ENCODE measurements at regions not wholly inside any gene's neighbourhood (a gene's known extent, or its start where the extent isn't known, plus 50 kb on each side); places are given as distances from the start of the nearest gene placed in this dataset.

DNA sequence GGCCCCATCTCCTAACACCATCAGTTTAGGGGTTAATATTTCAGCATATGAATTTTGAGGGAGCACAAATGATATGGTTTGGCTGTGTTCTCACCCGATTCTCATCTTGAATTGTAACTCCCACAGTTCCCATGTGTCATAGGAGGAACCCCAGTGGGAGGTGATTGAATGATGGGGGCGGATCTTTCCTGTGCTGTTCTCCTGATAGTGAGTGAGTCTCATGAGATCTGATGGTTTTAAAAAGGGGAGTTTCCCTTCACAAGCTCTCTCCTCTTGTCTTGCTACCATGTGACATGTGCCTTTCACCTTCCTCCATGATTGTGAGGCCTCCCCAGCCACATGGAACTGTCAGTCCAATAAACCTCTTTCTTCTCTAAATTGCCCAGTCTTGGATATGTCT lies 73.8 kb upstream of the TJP1 start:
- Histone ChIP-seq H3K27me3 (ENCODE audit: insufficient read depth, low read length) (0 out of 2 replicates have a peak, but pooled peaks cover 4% of the 10 kb centered on the region), H3K4me3 (ENCODE audit: low read depth, low read length, poor library complexity, severe bottlenecking) (no peak overlapping the region), H3K4me1 (ENCODE audit: insufficient read depth, low read length, severe bottlenecking) (no peaks in the 10 kb centered on the region), H3K27ac (ENCODE audit: low read depth, low read length, poor library complexity, severe bottlenecking) (no peak overlapping the region), H3K9me2 (ENCODE audit: low read depth, low read length) (no peaks in the 10 kb centered on the region), H3K9ac (ENCODE audit: low read length) (no peak overlapping the region), H3K79me2 (ENCODE audit: insufficient read depth, low read length) (no peaks in the 10 kb centered on the region), H4K20me1 (ENCODE audit: insufficient read depth, low read length) (no peaks in the 10 kb centered on the region), H2AFZ (ENCODE audit: low read length) (no peak overlapping the region), H3F3A (ENCODE audit: insufficient read depth, low read length) (no peaks in the 10 kb centered on the region), H3K4me2 (ENCODE audit: low read length) (no peak overlapping the region), H3K9me3 (ENCODE audit: low read length) (no peaks in the 10 kb centered on the region), H3K36me3 (ENCODE audit: insufficient read depth, low read length) (no peaks in the 10 kb centered on the region)
- TF ChIP-seq, protein P1, sequence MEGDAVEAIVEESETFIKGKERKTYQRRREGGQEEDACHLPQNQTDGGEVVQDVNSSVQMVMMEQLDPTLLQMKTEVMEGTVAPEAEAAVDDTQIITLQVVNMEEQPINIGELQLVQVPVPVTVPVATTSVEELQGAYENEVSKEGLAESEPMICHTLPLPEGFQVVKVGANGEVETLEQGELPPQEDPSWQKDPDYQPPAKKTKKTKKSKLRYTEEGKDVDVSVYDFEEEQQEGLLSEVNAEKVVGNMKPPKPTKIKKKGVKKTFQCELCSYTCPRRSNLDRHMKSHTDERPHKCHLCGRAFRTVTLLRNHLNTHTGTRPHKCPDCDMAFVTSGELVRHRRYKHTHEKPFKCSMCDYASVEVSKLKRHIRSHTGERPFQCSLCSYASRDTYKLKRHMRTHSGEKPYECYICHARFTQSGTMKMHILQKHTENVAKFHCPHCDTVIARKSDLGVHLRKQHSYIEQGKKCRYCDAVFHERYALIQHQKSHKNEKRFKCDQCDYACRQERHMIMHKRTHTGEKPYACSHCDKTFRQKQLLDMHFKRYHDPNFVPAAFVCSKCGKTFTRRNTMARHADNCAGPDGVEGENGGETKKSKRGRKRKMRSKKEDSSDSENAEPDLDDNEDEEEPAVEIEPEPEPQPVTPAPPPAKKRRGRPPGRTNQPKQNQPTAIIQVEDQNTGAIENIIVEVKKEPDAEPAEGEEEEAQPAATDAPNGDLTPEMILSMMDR (IDR thresholded peaks at IDR 0.05; ENCODE audit: low read length), result no peak
- TF ChIP-seq EZH2 (IDR thresholded peaks at IDR 0.05; ENCODE audit: borderline replicate concordance, low read length), result no peak

DNA sequence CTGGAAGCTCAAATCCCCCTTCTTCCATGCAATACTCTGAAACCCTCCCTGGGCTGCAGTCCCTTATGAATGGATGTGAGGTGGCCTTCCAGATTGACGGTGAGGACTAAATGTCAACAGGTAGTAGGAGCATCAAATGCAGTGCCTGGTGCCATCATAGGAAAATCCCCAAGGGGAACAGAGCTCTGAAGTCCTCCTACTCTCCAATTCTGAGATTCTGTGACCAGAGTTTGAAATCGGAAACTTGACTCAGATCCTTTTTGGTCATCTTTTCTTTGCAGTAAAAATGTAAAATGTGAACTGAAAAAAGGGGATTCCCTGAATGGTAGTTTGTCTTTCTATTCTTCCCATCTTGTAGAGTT lies 68.8 kb upstream of the TJP1 start:
- H3K27me3 ChIP-seq (ENCODE audit: insufficient read depth, low read length), result 0 out of 2 replicates have a peak, but pooled peaks cover 4% of the 10 kb centered on the region
- no peaks in the 10 kb centered on the region for H3F3A ChIP-seq (ENCODE audit: insufficient read depth, low read length)
- no peaks in the 10 kb centered on the region for H3K79me2 ChIP-seq (ENCODE audit: insufficient read depth, low read length)
- no peak overlapping the region for H3K27ac ChIP-seq (ENCODE audit: low read depth, low read length, poor library complexity, severe bottlenecking)
- H3K36me3 ChIP-seq (ENCODE audit: insufficient read depth, low read length), result no peaks in the 10 kb centered on the region
- no peak overlapping the region for H3K4me2 ChIP-seq (ENCODE audit: low read length)
- H3K4me3 ChIP-seq (ENCODE audit: low read depth, low read length, poor library complexity, severe bottlenecking), result no peak overlapping the region
- TF ChIP-seq, protein P1 (IDR thresholded peaks at IDR 0.05; ENCODE audit: low read length), result no peak
- TF ChIP-seq EZH2 (IDR thresholded peaks at IDR 0.05; ENCODE audit: borderline replicate concordance, low read length), result no peak
- no peaks in the 10 kb centered on the region for H3K9me3 ChIP-seq (ENCODE audit: low read length)
- H3K4me1 ChIP-seq (ENCODE audit: insufficient read depth, low read length, severe bottlenecking), result no peaks in the 10 kb centered on the region
- H3K9me2 ChIP-seq (ENCODE audit: low read depth, low read length), result no peaks in the 10 kb centered on the region
- no peaks in the 10 kb centered on the region for H4K20me1 ChIP-seq (ENCODE audit: insufficient read depth, low read length)
- H3K9ac ChIP-seq (ENCODE audit: low read length), result no peak overlapping the region
- H2AFZ ChIP-seq (ENCODE audit: low read length), result no peak overlapping the region

DNA sequence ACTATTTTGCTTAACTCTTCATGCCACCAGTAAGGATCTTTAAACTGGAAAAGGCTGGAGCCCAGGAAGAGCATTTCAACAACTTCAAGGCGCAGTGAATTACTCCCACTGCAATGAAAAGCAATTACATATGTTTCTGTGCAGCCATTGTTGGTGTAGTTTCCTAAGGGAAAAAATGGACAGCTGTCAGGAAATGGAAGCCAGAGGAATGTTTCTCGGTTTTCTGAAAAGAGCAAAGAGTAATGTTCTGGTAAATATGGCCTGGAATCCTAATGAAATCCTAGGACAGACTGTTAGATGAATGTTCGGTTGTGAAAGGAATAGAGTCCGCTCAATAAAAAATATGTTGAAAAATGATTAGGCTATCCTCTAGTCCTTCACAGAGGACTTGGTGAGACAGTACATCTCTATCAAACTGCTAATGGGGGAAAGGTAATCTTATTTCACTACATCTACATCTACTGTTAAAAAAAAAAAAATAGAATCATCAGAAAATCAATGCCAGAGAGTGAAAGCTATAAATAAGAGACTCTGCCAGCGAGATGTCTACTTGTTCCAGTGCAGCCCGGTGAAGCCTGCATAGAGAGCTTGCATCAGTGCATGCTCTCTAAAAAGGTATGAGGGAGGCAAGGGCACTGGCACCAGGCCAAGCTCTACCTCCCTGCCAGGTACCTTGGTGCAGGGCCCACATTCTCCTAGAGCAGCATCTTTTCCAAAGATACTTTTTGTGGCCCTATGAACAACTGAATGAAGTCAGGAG lies 68.2 kb upstream of the TJP1 start:
- Histone ChIP-seq H3K27ac (ENCODE audit: low read depth, low read length, poor library complexity, severe bottlenecking) (no peak overlapping the region), H3K4me3 (ENCODE audit: low read depth, low read length, poor library complexity, severe bottlenecking) (no peak overlapping the region), H3K27me3 (ENCODE audit: insufficient read depth, low read length) (0 out of 2 replicates have a peak, but pooled peaks cover 4% of the 10 kb centered on the region), H3K79me2 (ENCODE audit: insufficient read depth, low read length) (no peaks in the 10 kb centered on the region), H3K4me2 (ENCODE audit: low read length) (no peak overlapping the region), H3K9ac (ENCODE audit: low read length) (no peak overlapping the region), H4K20me1 (ENCODE audit: insufficient read depth, low read length) (no peaks in the 10 kb centered on the region), H2AFZ (ENCODE audit: low read length) (no peak overlapping the region), H3K4me1 (ENCODE audit: insufficient read depth, low read length, severe bottlenecking) (no peaks in the 10 kb centered on the region), H3K9me2 (ENCODE audit: low read depth, low read length) (no peaks in the 10 kb centered on the region), H3K36me3 (ENCODE audit: insufficient read depth, low read length) (no peaks in the 10 kb centered on the region), H3K9me3 (ENCODE audit: low read length) (no peaks in the 10 kb centered on the region), H3F3A (ENCODE audit: insufficient read depth, low read length) (no peaks in the 10 kb centered on the region)
- no peak for TF ChIP-seq EZH2 (IDR thresholded peaks at IDR 0.05; ENCODE audit: borderline replicate concordance, low read length)
- TF ChIP-seq, protein P1 (IDR thresholded peaks at IDR 0.05; ENCODE audit: low read length), result no peak
